Omental fat pad (tissue), 3 donors: ENCODE measurements at regions not wholly inside any gene's neighbourhood (a gene's known extent, or its start where the extent isn't known, plus 50 kb on each side); places are given as distances from the start of the nearest gene placed in this dataset.

Experiments used
- ATAC-seq: fragments of 150-250 bp; one replicate; pipeline ENCODE4 v1.9.1; 2016; ENCODE audit warnings: mild to moderate bottlenecking, moderate library complexity; ENCODE audit not compliant: low FRiP score
- DNase-seq: peaks from one replicate; pipeline ENCODE4 v3.0.0-alpha.2; 2019; ENCODE audit warnings: low spot score
- CTCF ChIP-seq, 3 donors: fragments of 450-650 bp; IDR thresholded peaks; one replicate each; pipeline ENCODE4 v1.5.1; 2016 to 2017; ENCODE audit warnings: antibody characterized with exemption in 3 of 3, mild to moderate bottlenecking in 3 of 3, moderate library complexity in 2 of 3

DNA sequence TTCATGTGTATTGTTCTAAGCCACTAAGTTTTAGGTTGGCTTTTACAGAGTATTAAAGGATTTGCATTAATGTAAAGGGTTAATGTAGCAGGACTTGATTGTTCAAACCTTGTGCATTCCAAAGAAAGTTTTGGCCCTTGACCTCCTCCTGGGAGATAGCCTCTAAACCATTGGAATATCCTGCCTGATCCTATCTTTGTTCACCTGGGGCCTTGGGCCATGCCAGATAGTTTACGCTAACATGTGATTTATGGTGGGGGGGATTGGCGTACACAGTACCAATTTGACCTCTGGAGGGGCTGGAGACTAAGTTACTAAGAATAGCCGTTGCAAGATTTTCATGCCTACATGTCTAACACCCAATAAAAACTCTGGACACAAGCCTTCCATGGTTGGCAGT, 1002.7 kb upstream of the PABPC4L start:
- ATAC-seq (no peak), DNase-seq (no peak)
- no peak for TF ChIP-seq CTCF (IDR thresholded peaks at IDR 0.05)

GRCh38 chr4:135201081-135201480, 999.5 kb upstream of the PABPC4L start:
- no peak for DNase-seq
- no peak for TF ChIP-seq CTCF (IDR thresholded peaks at IDR 0.05)
- ATAC-seq = no peak

- DNase-seq (no peak), ATAC-seq (no peak)
- no peak for TF ChIP-seq CTCF (IDR thresholded peaks at IDR 0.05)
These were observed 996.1 kb upstream of the PABPC4L start for GRCh38 chr4:135197641-135198040.

GRCh38 chr4:135194477-135194876, 992.9 kb upstream of the PABPC4L start:
- DNase-seq (no peak), ATAC-seq (no peak)
- TF ChIP-seq CTCF (IDR thresholded peaks at IDR 0.05) = no peak

GRCh38 chr4:135192751-135193535, 991.4 kb upstream of the PABPC4L start:
- DNase-seq (no peak), ATAC-seq (no peak)
- no peak for TF ChIP-seq CTCF (IDR thresholded peaks at IDR 0.05)

- DNase-seq (no peak), ATAC-seq (no peak)
- TF ChIP-seq CTCF (IDR thresholded peaks at IDR 0.05) = no peak
These were observed 990.0 kb upstream of the PABPC4L start for GRCh38 chr4:135191596-135191995.

- ATAC-seq (no peak), DNase-seq (no peak)
- TF ChIP-seq CTCF (IDR thresholded peaks at IDR 0.05) = no peak
These were observed 984.4 kb upstream of the PABPC4L start for GRCh38 chr4:135186002-135186401.
